Ascending aorta (tissue), 2 donors: ENCODE measurements at regions not wholly inside any gene's neighbourhood (a gene's known extent, or its start where the extent isn't known, plus 50 kb on each side); places are given as distances from the start of the nearest gene placed in this dataset.

ENCODE experiments used
- DNase-seq, 2 donors: peaks; one replicate each; pipeline ENCODE4 v3.0.0-alpha.2; 2019; ENCODE audit warnings: low spot score in 2 of 2
- H3K27ac ChIP-seq, 2 donors: fragments of 200-600 bp; sonication (generic); one replicate each; pipeline ENCODE4 v1.5.1; 2016 to 2017; ENCODE audit warnings: mild to moderate bottlenecking in 1 of 2
- H3K27me3 ChIP-seq: fragments of 200-600 bp; sonication (generic); one replicate; pipeline ENCODE4 v1.5.1; 2017
- H3K36me3 ChIP-seq, 2 donors: fragments of 200-600 bp; sonication (generic); one replicate each; pipeline ENCODE4 v1.5.1; 2016
- H3K4me1 ChIP-seq, 2 donors: fragments of 200-600 bp; sonication (generic); one replicate each; pipeline ENCODE4 v1.5.1; 2016 to 2017; ENCODE audit warnings: mild to moderate bottlenecking in 1 of 2
- H3K4me3 ChIP-seq, 2 donors: fragments of 200-600 bp; sonication (generic); one replicate each; pipeline ENCODE4 v1.5.1; 2016 to 2017; ENCODE audit warnings: mild to moderate bottlenecking in 1 of 2
- H3K9me3 ChIP-seq, 2 donors: fragments of 200-600 bp; sonication (generic); one replicate each; pipeline ENCODE4 v1.5.1; 2016
- CTCF ChIP-seq, 3 experiments: fragments of 200-600 bp in 2 of 3; fragments of 450-650 bp in 1 of 3; sonication (generic) in 2 of 3; IDR thresholded peaks; one replicate each; pipeline ENCODE4 v1.5.1; 2016 to 2019; ENCODE audit warnings: antibody characterized with exemption in 3 of 3, mild to moderate bottlenecking in 1 of 3, moderate library complexity in 1 of 3
- intact Hi-C: fragments of 100-400 bp; cut with DNase I; formaldehyde crosslinking; loops from one replicate; pipeline ENCODE4 v1.15.1; 2023

GRCh38 chr9:118109542-118109941 lies 405.3 kb downstream of the TLR4 start:
- TF ChIP-seq CTCF (IDR thresholded peaks at IDR 0.05), result no peak
- no peaks in the 10 kb centered on the region for H3K4me1 ChIP-seq
- no peaks in the 10 kb centered on the region for H3K27me3 ChIP-seq
- DNase-seq, result no peak
- H3K27ac ChIP-seq, result no peak overlapping the region
- no peaks in the 10 kb centered on the region for H3K36me3 ChIP-seq
- H3K9me3 ChIP-seq, result no peaks in the 10 kb centered on the region
- no peak overlapping the region for H3K4me3 ChIP-seq
- intact Hi-C loops, result no loop called here

GRCh38 chr9:118121361-118121760 lies 417.2 kb downstream of the TLR4 start:
- DNase-seq, result no peak
- Histone ChIP-seq H3K4me1 (no peaks in the 10 kb centered on the region), H3K36me3 (no peaks in the 10 kb centered on the region), H3K27ac (no peak overlapping the region), H3K27me3 (no peaks in the 10 kb centered on the region), H3K4me3 (no peak overlapping the region), H3K9me3 (no peaks in the 10 kb centered on the region)
- no peak for TF ChIP-seq CTCF (IDR thresholded peaks at IDR 0.05)
- intact Hi-C loops, result no loop called here

DNA sequence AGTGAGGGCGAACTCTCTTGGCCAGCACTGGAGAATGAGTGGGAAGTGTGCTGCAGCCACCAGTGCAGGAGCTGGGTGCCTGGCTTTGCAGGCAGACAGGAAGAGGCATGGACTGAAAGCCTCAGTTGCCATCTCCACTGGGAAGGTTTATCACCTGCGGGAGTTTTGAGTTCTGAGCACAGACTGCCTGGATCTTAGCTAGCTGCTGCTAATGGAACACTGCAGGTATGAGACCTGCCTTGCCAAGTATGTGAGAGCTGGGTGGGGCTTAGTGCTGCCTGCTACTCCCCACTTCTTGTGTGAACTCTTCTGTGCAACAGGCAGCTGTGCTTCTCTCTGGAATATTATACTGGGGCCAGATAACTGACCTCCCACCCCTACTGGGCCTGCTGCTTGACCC lies 424.1 kb downstream of the TLR4 start:
- Histone ChIP-seq H3K36me3 (no peaks in the 10 kb centered on the region), H3K4me3 (no peak overlapping the region), H3K9me3 (no peaks in the 10 kb centered on the region), H3K27ac (no peak overlapping the region), H3K27me3 (no peaks in the 10 kb centered on the region), H3K4me1 (no peaks in the 10 kb centered on the region)
- intact Hi-C loops, result no loop called here
- no peak for DNase-seq
- no peak for TF ChIP-seq CTCF (IDR thresholded peaks at IDR 0.05)

- DNase-seq, result no peak
- Histone ChIP-seq H3K27ac (no peak overlapping the region), H3K4me3 (no peak overlapping the region), H3K9me3 (no peaks in the 10 kb centered on the region), H3K36me3 (no peaks in the 10 kb centered on the region), H3K4me1 (no peaks in the 10 kb centered on the region), H3K27me3 (no peaks in the 10 kb centered on the region)
- TF ChIP-seq CTCF (IDR thresholded peaks at IDR 0.05), result no peak
- intact Hi-C loops, result no loop called here
Measured at GRCh38 chr9:118129541-118129940, 425.3 kb downstream of the TLR4 start.

- Histone ChIP-seq H3K4me1 (no peaks in the 10 kb centered on the region), H3K27me3 (no peaks in the 10 kb centered on the region), H3K4me3 (no peak overlapping the region), H3K27ac (no peak overlapping the region), H3K36me3 (no peaks in the 10 kb centered on the region), H3K9me3 (no peaks in the 10 kb centered on the region)
- DNase-seq, result no peak
- TF ChIP-seq CTCF (IDR thresholded peaks at IDR 0.05), result no peak
- intact Hi-C loops, result no loop called here
Measured at GRCh38 chr9:118148990-118149389, 444.8 kb downstream of the TLR4 start.

GRCh38 chr9:118156846-118157245 lies 452.6 kb downstream of the TLR4 start:
- no peaks in the 10 kb centered on the region for H3K9me3 ChIP-seq
- TF ChIP-seq CTCF (IDR thresholded peaks at IDR 0.05), result no peak
- no peaks in the 10 kb centered on the region for H3K4me1 ChIP-seq
- no peak overlapping the region for H3K4me3 ChIP-seq
- H3K27ac ChIP-seq, result no peak overlapping the region
- intact Hi-C loops, result no loop called here
- DNase-seq, result no peak
- H3K27me3 ChIP-seq, result no peaks in the 10 kb centered on the region
- no peaks in the 10 kb centered on the region for H3K36me3 ChIP-seq
